HG02884 (cell line): ENCODE measurements at regions not wholly inside any gene's neighbourhood (a gene's known extent, or its start where the extent isn't known, plus 50 kb on each side); places are given as distances from the start of the nearest gene placed in this dataset.

Source experiments
- ATAC-seq: cut with Tn5 transposase; IDR thresholded peaks from one replicate; pipeline ENCODE4 v1.9.1; 2021; ENCODE audit warnings: mild to moderate bottlenecking, moderate library complexity; ENCODE audit not compliant: unreplicated experiment

DNA sequence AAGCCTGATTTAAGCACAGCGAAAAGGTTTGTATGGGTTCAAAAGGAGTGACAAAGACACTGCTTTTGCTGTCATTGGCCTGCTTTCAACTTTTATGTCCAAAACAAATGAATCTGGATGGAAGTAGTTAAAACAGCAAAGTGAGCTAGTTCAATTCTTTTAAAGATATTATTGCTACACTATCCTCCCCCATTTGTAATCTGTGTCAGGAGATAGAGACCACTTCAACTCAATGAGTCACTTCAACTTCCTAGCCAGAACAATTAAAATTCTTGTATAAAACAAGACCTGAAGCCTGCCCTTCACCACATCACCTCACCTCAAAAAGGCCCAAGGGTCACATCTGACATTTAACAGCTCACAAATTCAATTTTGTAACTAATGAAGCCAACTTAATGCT is 364.1 kb upstream of the LYPLAL1 start:
- no peak for ATAC-seq

DNA sequence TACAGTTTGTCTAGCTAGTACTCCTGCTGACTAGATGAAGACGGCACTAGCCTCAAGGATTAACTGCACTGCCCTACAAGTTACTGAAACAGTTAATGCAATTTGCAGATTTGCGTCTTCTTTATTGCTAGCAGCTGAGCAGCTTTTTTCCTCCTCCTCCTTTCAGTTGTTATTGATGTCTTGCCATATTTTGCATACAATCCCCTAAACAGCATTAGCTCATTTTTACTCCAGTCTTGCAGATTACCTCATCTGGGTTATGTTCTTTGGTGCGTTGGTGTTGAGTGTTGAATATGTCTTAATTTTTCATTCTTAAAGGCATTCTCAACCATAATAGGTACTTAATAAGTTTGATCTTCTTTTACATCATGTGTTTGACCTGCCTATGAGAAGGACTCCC is 363.4 kb upstream of the LYPLAL1 start:
- no peak for ATAC-seq

DNA sequence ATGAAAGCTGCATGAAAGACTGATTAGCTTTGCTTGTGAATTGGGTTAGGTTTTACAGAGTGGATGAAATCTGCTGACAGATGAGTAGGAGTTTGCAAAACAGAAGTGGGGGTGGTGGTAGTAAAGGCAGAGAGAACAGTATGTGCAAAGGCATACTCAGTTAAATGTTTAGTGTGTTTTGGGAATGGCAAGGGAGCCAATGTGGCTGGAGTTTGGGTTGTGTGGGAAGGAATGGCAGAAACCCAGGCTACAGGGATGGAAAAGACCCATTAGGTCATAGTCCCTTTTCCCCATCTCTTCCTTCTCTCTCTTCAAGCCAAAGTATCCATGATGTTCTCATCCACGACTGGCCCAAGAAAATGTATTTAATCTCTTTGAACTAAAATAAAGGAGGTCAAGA is 362.2 kb upstream of the LYPLAL1 start:
- ATAC-seq = no peak

DNA sequence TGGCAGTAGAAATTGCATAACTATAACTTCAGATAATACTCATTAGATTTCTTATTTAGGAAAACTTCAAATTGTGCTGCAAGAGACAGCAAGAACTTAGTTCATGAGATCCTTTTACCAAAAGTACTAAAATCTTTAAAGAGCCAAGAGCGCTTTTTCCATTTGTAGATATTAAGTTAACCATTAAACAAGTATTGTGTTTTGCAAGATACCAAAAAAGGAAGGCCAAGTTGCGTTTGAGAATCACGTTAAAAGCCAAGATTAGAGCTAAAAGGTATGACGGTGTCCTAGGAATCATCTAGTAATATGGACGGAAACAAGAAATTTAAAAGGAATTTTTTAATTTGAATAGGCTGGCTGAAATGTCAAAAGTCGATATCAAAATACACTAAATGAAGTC is 361.3 kb upstream of the LYPLAL1 start:
- no peak for ATAC-seq

DNA sequence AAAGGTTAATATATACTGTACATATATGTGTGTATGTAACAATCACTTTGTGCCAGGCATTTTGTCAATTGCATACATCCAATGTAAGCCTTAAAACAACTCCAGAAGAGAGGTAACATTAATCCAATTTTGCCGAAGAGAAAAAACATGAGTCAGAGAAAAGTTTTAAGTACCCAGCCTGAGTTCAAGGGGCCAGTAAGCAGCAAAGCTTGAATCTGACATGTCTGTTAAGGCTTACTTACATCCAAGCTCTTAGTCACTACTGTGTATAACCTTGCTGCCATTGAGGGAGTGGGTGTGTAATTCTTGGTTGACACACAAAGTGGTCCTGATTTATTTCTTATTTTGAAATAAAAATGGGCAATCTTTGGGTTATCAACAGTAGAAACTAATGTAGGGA is 360.4 kb upstream of the LYPLAL1 start:
- ATAC-seq = no peak

DNA sequence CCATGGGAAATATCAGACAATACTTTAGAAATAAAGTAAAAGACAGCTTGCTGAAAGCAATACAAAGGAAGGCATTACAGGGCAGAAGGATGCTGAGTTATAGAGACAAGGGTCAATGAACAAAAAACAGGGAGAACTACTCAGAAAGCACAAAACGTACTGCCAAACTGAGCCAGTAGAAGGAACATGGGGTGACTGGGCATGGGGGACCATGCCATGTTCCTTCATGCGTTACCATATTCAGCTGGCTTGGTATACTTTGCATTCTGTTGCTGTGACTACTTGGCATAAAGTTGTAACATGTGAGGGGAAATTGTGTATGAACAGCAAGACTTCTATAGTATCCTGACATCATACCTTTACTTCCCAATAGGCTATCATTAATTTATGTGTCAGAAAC is 358.6 kb upstream of the LYPLAL1 start:
- no peak for ATAC-seq

DNA sequence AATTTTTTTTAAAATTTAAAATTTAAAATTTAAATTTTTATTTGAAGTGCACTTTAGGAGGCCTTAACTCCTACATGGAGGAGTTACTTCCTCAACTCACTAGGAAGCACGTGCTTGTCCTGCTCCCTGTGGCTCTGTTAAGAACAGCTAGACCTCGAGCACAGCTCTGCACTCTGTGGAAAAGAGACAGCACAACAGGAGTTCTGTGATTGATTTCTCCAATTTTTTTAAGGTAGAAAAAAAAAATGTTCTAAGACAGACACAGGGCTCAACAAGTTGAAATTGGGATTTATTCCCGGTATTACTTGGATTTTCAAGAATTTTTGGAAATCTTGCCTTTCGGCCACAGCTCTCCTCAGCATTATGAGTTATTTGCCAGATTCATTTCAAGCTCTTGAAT is 356.6 kb upstream of the LYPLAL1 start:
- no peak for ATAC-seq

DNA sequence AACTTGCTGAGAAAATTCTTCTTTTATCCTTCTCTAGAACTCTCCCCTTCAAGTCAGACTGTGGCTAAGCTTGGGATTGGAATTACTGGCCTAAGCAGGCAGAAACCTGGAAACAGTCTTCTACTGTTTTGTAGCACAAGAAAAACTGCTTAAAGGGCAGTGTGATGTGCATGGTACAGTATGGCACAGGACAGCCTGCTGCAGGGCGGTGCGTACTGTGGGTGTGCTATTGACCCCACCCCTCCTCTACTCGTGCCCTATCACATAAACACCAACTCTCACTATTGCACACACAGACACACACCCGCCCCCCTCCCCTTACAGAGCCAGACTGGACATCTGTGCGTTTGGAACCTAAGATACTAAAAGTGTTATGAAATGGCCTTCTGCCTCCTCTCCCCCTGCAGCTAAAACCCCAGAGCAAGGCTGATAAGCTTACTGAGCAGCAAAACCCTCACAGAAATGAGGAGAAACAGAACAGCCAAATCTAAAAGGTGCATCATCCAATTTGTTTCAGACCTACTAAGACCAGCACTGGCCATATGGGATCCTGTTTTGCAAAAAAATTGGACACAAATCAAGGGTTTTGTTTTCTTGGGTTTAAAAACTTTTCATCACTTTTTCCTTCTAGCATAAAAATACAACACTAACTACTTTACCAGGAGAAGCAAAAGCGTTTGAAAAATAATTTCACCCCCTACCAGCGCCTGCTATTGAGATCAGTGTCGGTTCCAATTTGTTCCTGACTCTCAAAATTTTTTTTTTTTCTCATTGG is 355.8 kb upstream of the LYPLAL1 start:
- no peak for ATAC-seq

DNA sequence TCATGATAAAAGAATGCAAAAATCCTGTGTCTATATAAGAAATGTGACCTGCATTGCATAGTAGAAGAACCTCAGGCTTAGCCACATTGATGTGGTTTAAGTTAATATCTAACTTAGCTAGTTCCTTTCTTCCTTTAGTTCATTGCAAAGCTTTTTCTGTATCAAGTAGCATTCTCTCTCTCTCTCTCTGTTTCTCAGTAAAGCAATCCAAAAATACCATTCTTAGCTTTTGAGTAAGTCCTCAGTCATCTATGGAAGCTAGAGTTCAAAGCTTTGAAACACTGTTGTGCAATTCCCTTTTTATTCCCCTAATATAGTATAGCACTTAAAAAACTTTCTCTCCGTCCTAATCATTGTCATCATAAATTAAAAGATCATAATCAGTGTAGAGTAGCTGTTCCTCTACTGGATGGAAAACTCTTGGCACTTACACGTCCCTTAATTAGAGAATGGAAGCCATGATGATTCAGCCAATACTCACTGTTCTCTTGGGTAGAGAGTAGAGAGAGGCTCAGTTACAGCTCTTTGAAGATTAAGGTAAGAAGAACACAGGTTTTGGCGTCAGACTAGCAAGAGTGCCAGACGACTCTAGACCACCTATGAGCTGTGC is 350.3 kb upstream of the LYPLAL1 start:
- ATAC-seq = no peak

DNA sequence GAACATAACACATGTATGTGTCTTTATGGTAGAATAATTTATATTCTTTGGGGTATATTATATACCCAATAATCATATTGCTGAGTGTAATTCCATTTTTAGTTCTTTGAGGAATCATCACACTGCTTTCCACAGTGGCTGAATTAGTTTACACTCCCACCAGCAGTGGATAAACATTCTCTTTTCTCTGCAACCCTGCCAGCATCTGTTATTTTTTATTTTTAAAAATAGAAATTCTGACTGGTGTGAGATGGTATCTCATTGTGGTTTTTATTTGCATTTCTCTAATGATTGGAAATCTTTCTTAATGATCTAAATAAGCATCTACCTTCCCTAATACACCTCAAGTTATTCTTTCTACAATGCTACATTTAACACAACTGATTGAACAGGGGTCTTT is 346.2 kb upstream of the LYPLAL1 start:
- no peak for ATAC-seq

DNA sequence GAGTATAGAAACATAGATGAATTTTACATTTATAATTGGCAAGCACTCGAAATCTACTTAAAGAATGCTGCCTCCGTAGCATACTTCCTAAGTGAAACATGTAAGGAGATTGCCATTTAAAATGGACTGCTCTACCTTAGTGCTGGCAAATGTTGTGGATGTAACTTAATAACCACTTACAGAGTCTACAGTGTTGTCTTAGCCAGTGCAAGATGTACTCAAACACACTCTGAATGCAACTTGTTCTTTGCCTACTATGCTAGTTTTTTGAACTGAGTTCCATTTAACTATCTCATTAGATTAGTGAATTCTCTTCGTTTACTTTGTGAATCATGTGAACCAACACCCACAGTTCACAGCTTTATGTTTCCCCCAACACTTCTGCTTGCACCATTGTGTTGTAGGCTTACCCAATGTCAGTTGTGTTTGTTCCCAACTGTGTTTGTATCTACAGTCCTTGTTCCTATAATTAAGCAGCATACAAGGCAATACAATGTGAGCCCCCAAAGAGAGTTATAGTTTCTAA is 345.5 kb upstream of the LYPLAL1 start:
- no peak for ATAC-seq

DNA sequence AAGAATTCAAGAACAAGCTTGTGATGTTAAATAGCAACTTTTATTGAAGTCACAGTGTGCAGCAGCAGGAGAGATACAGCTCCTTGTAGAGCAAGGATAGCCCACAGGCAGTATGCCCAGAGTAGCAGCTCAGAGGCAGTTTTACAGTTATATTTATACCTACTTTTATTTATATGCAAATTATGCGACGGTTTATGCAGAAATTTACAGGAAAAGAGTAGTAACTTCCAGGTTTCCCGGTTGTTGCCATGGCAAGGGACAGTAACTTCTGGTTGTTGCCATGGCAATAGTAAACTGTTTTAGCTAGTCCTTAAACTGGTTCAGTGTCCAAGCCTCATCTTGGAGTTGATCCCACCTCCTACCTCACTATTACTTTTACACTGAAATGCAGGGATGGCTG is 344.6 kb upstream of the LYPLAL1 start:
- no peak for ATAC-seq

DNA sequence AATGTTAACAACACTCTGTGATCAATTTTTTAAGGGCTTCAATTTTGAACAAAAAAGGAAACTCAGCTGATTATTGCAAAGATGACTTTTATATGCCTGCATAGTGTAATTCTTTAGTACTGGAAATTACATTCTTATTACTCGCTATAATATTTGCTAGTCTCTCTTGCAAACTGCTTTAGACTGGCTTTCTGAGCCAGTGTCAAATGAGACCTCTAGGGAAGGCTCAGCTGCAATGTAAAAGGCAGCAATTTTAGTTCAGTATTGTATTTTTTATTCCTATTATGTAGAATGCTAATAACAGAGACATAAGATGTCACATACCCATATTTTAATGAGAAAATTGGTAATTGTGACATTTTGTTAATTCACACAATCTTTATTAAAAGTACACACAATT is 338.1 kb upstream of the LYPLAL1 start:
- ATAC-seq = no peak

DNA sequence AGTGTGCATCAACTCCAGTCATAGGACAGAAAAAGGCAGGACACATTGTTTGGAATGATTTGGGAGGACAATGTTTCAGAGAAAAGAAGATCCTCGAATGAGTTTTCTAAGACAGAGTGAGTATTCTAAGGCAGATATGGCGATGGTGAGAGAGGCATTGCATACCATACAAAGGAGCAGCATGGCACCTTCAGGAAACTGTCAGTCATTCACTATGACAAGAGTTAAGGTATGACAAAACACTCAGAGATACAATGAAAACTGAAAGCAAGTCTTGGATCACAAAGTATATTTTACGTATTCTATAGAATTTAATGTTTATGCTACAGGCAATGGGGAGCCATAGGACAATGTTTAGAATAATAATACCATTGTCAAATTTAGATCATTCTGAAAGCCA is 337.4 kb upstream of the LYPLAL1 start:
- no peak for ATAC-seq

DNA sequence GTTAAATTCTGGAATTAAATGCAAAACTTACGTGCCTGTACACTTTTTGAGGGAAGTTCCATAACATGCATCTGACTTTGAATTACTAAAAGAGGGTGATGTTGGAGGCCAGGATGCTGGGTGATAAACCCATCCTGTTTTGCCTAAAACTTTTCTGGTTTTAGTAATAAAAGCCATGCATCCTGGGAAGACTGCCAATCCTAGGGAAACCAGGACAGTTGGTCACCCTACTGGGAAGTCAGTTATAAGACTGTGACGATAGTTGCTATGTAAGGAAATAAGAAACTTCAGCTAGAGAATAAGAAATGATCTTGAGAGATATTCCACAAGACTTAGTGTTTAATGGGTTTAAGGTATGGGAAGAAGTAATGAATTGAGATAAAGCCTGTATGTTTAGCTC is 336.6 kb upstream of the LYPLAL1 start:
- no peak for ATAC-seq

DNA sequence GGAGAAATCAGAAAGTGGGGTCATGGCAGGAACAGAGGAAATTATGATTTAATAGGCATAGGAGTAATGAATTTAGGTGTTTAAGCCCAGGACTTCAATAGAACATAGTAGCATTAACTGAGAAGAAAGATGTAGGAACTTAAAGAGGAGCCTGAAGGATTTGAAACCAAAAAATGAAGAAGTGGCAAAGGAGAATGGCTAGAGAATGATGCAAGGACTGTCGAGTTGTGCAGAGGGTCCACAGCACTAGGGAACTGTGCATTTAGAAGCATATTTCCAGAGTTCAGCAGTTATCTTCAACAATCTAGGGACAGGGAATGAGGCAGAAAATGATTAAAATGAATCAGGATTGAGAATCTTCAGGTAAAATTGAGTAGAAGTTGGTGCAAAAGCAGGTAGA is 328.1 kb upstream of the LYPLAL1 start:
- no peak for ATAC-seq

DNA sequence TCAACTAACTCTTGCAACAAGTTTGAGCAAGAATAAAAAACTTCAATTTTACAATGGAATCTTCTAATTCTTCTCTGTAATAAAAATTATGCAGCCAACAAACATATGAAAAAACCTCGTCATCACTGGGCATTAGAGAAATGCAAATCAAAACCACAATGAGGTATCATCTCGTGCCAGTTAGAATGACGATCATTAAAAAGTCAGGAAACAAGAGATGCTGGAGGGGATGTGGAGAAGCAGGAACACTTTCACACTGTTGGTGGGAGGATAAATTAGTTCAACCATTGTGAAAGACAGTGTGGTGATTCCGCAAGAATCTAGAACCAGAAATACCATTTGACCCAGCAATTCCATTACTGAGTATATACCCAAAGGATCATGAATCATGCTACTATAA is 327.5 kb upstream of the LYPLAL1 start:
- no peak for ATAC-seq

DNA sequence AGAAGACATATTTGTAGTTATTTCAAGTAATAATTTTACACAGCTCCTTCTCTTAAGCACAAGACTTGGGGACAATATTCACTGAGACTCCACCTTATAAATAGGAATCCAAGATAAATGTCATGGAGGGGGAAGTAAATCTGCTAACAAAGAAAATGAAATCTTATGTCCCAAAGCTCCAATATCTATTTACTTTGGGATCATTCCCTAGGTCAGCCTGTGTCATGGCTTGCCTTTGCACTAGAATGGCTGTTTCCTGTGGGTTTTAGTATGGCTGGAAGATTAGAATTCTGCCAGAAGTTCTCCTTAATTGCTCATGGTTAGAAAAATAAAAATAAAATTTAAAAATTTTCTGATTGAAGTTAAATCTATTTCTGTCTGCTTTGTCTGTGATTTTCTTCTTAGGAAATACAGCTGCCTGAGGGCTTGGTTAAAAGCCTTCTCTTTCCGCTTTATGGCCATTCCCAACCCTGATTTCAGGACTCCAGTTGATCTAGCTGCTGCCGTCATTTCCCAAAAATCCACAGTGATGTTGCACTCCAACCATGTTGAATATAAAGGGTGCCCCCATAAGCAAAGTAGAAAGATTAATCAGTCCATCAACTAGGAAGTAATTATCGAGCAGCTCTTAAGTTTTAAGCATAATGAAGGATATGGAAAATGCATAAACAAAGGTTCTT is 326.4 kb upstream of the LYPLAL1 start:
- no peak for ATAC-seq

DNA sequence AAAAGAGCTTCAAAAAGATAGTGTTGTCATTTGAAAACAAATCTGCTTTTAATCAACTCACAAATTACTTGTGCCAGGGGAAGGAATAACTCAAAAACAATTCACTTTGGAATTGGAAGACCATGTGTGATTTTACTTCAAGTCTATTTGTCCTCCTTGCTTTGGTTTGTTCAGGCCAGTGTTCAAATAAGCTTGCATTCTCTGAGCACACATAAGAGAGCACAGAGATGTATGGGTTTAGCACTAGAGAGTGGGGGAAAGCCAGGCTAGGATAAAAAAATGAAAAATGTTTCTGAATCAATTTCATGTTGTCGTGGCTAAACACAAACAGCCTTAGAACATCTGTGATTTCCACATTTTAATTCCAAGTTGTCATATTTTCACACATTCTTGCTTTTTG is 325.7 kb upstream of the LYPLAL1 start:
- ATAC-seq = no peak

DNA sequence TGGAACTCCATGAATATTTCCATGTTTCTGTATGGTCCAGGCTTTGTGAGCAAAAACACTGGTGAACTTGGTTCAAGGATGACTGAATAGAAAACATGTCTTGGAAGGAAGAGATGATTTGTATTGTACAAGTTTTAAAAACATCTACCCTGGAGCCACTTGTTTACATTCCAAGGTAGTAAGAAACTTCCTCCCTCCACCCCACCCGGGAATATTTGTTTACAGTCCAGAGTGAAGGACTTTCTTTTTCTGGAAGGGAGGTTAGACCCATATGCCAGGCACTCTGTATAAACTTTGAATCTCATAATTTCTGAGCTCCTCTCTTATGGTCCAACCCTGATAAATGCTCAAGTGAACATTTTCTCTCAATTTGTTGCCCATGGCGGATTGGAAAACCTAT is 323.3 kb upstream of the LYPLAL1 start:
- ATAC-seq = no peak

DNA sequence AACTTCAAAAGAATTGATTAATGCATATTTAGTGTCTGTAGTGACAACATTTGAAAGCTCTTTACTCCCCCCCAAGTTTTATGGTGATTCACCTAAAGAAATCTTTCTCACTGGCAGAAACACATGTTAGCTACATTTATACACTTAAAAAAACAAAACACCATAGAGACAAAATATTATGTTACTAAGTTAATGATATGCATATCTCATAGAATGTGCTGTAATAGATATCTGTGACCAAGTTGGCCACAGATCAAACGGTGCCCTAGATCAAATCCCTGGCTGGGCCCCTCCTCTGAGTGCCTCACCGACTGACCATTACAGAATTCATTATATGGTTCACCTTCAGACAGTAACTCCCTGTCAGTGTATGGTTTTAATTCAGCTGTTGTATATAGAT is 322.1 kb upstream of the LYPLAL1 start:
- no peak for ATAC-seq

DNA sequence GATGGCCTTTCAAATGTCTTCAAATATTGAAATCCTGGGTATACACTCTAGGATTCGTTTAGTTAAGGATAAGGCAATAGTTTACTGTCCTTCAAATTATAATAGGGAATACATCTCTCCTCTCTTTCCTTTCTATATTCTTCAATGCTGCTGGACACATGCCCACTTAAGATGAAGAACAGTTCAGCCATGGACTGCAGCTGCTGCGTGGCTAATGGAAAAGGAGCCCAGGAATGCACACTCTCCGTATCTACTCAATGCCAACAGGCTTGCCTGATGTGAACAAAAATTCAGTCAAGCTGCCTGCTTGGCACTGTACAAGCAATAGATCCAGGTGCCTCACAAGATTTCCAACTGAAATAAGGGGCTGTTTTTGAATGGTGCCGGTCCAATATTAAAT is 321.2 kb upstream of the LYPLAL1 start:
- ATAC-seq = no peak
